B cell (primary cell): ENCODE measurements at regions not wholly inside any gene's neighbourhood (a gene's known extent, or its start where the extent isn't known, plus 50 kb on each side); places are given as distances from the start of the nearest gene placed in this dataset.

Experiments used
- CTCF ChIP-seq: fragments of 200-600 bp; IDR thresholded peaks from one replicate; pipeline ENCODE4 v1.8.0; 2022; ENCODE audit warnings: antibody characterized with exemption, mild to moderate bottlenecking
- EZH2 ChIP-seq: IDR thresholded peaks from 2 replicates; pipeline ENCODE4 v1.6.1; 2012; ENCODE audit warnings: borderline replicate concordance, low read depth, mild to moderate bottlenecking, moderate library complexity, low read length; ENCODE audit not compliant: insufficient read depth, poor library complexity, severe bottlenecking

GRCh38 chr6:118720125-118720473, 68.7 kb upstream of the CEP85L start:
- TF ChIP-seq CTCF (no peak), EZH2 (no peak)
